ENCODE measurements at regions not wholly inside any gene's neighbourhood (a gene's known extent, or its start where the extent isn't known, plus 50 kb on each side); places are given as distances from the start of the nearest gene placed in this dataset.

DNA sequence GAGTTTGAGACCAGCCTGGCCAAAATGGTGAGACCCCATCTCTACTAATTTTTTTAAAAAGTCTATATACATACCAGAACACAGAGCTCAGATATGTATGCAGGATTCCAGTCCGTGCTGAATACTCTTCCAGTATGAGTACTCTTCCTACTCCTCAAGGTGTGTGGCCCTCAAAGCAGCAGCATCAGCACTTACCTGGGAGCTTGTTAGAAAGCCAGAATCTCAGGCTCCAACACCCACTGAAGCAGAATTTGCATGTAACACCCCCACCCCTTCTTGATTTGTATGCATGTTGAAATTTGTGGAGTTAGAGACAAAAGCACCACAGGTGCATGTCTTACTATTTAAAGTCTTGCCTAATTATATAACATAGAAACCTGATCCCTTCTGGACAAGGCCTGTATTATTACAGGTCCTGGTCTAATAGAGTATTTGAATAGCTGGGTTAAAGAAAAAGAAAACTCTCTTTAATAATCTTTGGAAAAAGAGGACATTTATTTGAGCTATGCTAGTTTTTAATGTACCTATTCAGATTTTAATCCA lies 50.3 kb upstream of the NFE2L2 start:
- intact Hi-C loops (cut with micrococcal nuclease), result no loop called here

GRCh38 chr2:177315364-177315763 lies 50.8 kb upstream of the NFE2L2 start:
- intact Hi-C loops (cut with micrococcal nuclease), result no loop called here

DNA sequence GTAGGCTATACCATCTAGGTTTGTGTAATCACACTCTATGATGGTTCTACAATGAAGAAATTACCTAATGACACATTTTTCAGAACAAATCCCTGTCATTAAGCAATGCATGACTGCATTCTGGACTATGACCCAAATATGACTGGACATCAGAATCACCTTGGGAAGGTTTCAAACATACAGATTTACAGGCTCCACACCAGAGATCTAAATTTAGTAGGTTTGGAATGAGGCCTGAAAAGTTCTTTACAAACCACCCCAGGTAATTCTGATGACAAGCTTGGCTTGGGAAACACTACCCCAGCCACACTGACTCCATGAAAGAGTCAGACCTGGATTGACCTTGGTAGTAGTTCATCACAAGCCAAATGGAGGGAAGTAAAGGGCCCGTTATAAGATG lies 52.2 kb upstream of the NFE2L2 start:
- intact Hi-C loops (cut with micrococcal nuclease), result no loop called here

DNA sequence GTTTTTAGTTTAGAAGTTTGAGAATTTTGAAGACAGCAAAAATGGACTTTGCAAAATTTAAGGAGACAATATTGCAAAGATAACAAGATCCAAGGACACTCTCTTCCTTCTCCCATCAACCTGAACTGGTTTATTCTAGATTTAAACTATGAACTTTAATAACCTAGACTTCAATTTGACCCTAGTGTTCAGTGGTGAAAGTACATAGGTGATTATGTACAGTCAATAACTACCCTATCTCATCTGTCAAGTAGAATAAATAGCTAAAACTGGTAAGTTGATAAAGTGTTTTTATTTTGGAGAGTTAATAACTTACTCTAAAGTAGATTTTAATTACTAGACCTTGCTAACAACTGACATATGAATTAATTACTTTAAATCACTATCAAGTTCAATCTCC lies 52.9 kb upstream of the NFE2L2 start:
- intact Hi-C loops (cut with micrococcal nuclease), result no loop called here

DNA sequence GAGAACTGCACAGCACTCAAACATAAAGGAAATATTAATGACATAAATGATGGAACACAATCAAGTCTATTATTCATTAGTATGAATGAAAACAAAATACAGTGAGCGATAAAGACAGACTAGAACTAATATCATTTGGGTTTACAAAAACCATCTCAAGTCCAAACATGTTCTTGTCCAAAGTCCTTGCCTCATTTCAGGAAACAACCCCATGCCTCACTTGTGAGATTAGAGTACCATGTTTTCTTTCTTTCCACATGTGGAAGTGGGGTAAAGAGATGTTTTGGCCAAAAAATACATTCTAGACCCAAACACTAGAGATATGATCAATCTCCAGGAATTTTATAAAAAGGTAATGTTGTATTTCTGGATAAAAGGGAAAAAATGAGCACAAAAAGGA lies 53.3 kb upstream of the NFE2L2 start:
- intact Hi-C loops (cut with micrococcal nuclease), result no loop called here

GRCh38 chr2:177318613-177319012 lies 54.1 kb upstream of the NFE2L2 start:
- intact Hi-C loops (cut with micrococcal nuclease), result no loop called here

DNA sequence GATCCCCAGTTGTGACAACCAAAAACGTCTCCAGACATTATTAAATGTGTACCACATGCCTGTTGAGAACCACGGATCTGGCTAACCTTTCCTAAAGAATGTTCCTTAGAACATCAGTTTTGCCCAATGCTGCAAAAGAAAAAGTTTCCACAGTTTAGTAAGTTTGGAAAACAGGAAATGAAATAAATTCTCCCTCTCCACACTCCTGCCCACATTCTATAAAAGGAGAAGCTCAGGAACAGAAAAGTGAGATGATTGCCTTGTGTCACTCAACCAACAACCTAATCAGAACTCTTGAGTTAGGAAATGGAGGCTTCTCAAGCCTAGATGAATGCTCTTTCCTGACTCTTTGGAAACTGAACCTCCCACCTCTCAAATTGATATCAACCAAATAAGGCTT lies 56.1 kb upstream of the NFE2L2 start:
- intact Hi-C loops (cut with micrococcal nuclease), result no loop called here

DNA sequence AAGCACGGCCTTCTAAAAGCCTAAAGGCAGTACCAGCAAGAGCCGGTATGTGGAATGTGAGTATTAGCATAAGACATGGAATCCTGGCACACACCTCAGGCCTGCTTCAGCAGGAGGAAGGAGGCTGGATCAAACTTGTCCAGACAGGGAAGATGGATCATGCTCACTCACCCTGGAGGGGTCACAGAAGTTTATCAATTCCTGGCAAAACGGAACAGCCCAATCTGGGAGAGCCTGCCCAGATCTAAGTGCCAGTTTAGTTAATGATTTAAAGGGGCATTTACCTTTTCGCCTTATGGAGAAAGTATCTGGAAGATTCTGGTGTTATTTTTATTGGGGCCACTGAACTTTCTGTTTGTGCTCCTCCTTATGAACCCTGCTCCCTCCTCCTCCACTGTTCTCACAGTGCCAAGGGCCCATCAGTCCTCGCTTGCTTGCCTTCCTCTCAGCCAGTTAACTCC lies 58.3 kb upstream of the NFE2L2 start:
- intact Hi-C loops (cut with micrococcal nuclease), result no loop called here

DNA sequence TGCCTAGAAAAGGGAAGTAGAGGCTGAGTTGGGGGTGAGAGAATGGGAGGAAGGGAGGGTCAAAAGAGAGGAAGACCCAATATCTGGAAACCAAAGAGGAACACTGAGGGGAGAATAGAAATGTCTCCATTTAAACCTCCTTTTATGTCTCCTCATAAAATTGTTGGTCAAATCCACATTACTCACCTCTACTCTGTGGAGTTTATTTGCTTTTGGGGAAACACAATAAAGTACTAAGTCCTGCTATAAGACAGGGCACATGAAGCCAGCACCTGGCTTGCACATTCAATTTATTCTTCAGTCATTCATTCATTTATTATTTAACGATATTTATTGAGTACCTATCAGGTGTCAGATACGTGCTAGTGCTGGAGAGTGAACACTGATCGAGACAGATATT lies 60.3 kb upstream of the NFE2L2 start:
- intact Hi-C loops (cut with micrococcal nuclease), result no loop called here

- intact Hi-C loops (cut with micrococcal nuclease), result no loop called here
Observed at GRCh38 chr2:177325554-177325953, 61.0 kb upstream of the NFE2L2 start.

DNA sequence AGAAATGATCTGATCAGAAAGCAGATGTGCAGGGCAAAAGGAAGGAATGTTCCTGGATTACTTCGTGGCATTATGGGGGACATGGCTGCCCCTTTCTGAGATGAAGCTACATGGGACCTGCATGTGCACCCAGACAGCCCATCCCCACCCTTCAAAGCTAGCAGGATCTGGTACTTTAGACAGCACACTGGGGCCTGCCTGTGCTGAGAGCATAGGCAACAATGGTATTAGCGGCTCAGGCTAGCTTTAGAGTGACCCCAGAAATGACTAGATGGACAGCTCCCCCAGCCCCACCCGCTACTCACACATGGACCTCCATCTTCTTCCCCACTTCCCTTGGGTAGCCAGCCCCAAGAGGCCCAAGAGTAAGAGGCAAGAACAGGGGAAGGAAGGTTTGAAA lies 61.5 kb upstream of the NFE2L2 start:
- intact Hi-C loops (cut with micrococcal nuclease), result no loop called here

DNA sequence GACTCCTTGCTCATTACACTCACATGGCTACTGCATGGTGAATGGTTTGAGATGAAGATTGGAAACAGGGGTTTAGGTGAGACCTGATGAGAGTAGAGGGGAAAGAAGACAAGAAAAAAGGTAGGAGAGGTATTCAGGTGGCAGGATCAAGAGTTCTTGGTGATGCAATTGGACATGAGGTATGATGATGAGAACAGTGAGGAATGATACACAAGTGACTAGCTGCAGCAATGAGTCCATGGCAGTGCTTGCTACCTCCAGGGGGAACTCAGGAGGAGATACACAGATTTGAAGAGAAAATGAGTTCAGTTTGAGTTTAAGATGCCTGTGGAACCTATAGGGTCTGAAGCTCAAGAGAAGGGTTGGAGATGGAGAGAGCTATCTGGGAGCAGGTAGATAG lies 62.1 kb upstream of the NFE2L2 start:
- intact Hi-C loops (cut with micrococcal nuclease), result no loop called here

DNA sequence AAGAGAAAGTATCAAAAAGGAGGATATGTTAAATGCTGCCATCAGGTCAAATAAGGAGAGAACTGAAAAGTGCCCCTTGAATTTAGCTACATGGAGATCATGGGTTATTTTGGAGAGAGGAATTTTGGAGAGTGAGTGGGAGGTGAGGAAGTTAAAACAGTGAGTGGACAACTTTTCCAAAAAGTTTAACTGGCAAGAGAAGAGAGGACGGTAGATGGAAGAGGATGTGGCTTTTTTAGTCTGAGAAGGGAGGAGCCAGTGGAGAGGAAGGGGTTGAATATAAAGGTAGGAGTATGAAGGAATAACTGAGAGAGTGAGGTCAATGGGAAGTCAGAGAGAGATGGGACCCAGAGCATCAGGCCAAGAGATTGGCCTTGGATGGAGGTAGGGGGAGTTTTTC lies 62.5 kb upstream of the NFE2L2 start:
- intact Hi-C loops (cut with micrococcal nuclease), result loop anchor here (1.0 kb wide), 1 partner anchor 17 kb away; no protein-coding TSS in a partner anchor

DNA sequence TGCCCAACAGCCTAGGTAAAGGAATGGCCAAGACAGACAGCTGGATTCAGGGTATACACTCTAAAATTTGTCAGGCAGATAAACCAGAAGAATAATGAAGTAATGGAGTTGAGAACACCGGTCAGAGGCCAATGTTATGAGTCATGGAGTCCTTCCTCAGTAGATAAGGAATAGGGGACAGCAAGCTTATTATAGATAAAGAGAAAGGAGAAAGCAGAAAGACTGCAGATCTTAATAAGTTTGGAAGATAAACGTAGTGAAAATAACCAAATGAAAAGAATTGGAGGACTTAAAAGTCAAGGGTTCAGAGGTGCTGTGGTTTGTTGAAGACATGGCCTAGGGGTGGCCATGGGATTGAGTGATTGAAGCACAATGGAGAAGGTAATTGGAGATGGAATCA lies 63.5 kb upstream of the NFE2L2 start:
- intact Hi-C loops (cut with micrococcal nuclease), result no loop called here

- intact Hi-C loops (cut with micrococcal nuclease), result no loop called here
Observed at GRCh38 chr2:177329064-177329463, 63.5 kb upstream of the AGPS start.

- intact Hi-C loops (cut with micrococcal nuclease), result no loop called here
Observed at GRCh38 chr2:177331466-177331997, 61.0 kb upstream of the AGPS start.

GRCh38 chr2:177332026-177332991 lies 60.3 kb upstream of the AGPS start:
- intact Hi-C loops (cut with micrococcal nuclease), result loop anchor here (1.0 to 2.0 kb wide), 5 partner anchors 42 to 183 kb away; partner anchors contain the start of gene HNRNPA3

DNA sequence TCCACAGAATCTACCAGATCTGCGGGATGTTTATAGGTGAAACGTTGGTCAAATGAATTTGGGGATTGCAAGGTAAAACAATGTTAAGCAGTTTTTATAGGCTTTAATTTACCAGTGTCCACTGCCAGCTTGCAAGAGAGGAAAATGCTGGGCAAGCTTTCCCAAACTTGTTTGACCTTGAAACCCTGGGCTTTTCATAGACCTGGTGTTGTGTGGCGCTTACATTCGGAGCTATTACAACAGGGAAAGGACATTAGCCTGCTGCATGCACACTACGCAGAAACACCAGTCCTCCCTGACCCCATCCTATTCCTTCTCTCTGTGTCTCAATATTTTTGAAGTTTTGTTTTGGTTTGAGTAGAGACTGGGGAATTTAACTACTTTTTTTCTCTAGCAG lies 59.6 kb upstream of the AGPS start:
- intact Hi-C loops (cut with micrococcal nuclease), result loop anchor here (1.0 to 2.0 kb wide), 5 partner anchors 42 to 184 kb away; partner anchors contain the start of gene HNRNPA3

- intact Hi-C loops (cut with micrococcal nuclease), result loop anchor here (1.0 kb wide), 6 partner anchors 58 to 428 kb away; no protein-coding TSS in a partner anchor
Observed at GRCh38 chr2:177334940-177335543, 57.5 kb upstream of the AGPS start.

GRCh38 chr2:177335917-177336450 lies 56.6 kb upstream of the AGPS start:
- intact Hi-C loops (cut with micrococcal nuclease), result loop anchor here (1.0 kb wide), 6 partner anchors 57 to 427 kb away; no protein-coding TSS in a partner anchor

GRCh38 chr2:177338177-177338721 lies 54.3 kb upstream of the AGPS start:
- intact Hi-C loops (cut with micrococcal nuclease), result no loop called here
